AG04450 (cell line): ENCODE measurements at regions not wholly inside any gene's neighbourhood (a gene's known extent, or its start where the extent isn't known, plus 50 kb on each side); places are given as distances from the start of the nearest gene placed in this dataset.

Experiments used
- CTCF ChIA-PET: fragments of 300-600, 350-600 bp; formaldehyde crosslinking; extraction: SDS; loops from one replicate; lab custom pipeline; 2022; ENCODE audit warnings: antibody characterized with exemption, inconsistent platforms; lab: Charles Lee
- POLR2A ChIA-PET: fragments of 350-600 bp; formaldehyde crosslinking; extraction: SDS; loops from one replicate; lab custom pipeline; 2021; ENCODE audit warnings: antibody characterized with exemption, inconsistent platforms; lab: Yijun Ruan, JAX
- DNase-seq: peaks from one replicate; pipeline ENCODE4 v3.0.0-alpha.2; 2011; ENCODE audit warnings: low read depth, low spot score
- H3K27ac ChIP-seq: one replicate; pipeline ENCODE4 v1.5.1; 2012; ENCODE audit warnings: low read depth, low read length, control low read depth
- H3K27me3 ChIP-seq: one replicate; pipeline ENCODE4 v1.6.0; 2012; ENCODE audit warnings: low read length; ENCODE audit not compliant: control insufficient read depth, insufficient read depth
- H3K4me3 ChIP-seq: 2 replicates; pipeline ENCODE4 v1.5.1; 2011; ENCODE audit warnings: mild to moderate bottlenecking, low read depth, low read length, control low read depth
- H3K9me3 ChIP-seq: 2 replicates; pipeline ENCODE4 v1.5.1; 2012; ENCODE audit warnings: low read length; ENCODE audit not compliant: control insufficient read depth, insufficient read depth
- TF ChIP-seq, protein P1 (sequence below): IDR thresholded peaks from 2 replicates; pipeline ENCODE4 v1.5.1; 2011; ENCODE audit warnings: low read depth, low read length, control low read depth, inconsistent platforms

DNA sequence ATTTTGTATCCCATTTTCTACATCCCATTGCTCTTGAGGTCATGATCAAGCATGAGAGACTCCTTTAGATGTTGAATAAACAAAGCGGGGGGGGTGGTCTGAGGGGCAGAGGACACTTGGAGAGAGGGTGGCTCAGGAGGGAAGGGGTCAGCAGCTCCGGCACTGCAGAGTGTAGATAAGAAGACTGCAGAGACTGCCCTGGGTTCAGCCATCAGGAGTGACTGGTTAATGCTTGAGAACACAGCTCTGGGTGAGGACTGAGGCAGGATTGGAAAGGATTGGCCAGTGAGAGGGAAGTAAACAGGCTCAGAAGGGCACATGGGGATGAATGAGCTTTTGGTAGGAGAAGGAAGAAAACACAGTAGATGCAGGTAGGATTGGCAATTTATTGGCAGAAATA is 205.3 kb upstream of the CNR1 start:
- DNase-seq: no peak
- no peaks in the 10 kb centered on the region for H3K27me3 ChIP-seq
- ChIA-PET POLR2A (no interaction called here), CTCF (no interaction called here)
- H3K4me3 ChIP-seq: no peak overlapping the region
- no peaks in the 10 kb centered on the region for H3K9me3 ChIP-seq
- H3K27ac ChIP-seq: no peak overlapping the region
- TF ChIP-seq, protein P1, sequence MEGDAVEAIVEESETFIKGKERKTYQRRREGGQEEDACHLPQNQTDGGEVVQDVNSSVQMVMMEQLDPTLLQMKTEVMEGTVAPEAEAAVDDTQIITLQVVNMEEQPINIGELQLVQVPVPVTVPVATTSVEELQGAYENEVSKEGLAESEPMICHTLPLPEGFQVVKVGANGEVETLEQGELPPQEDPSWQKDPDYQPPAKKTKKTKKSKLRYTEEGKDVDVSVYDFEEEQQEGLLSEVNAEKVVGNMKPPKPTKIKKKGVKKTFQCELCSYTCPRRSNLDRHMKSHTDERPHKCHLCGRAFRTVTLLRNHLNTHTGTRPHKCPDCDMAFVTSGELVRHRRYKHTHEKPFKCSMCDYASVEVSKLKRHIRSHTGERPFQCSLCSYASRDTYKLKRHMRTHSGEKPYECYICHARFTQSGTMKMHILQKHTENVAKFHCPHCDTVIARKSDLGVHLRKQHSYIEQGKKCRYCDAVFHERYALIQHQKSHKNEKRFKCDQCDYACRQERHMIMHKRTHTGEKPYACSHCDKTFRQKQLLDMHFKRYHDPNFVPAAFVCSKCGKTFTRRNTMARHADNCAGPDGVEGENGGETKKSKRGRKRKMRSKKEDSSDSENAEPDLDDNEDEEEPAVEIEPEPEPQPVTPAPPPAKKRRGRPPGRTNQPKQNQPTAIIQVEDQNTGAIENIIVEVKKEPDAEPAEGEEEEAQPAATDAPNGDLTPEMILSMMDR: no peak

DNA sequence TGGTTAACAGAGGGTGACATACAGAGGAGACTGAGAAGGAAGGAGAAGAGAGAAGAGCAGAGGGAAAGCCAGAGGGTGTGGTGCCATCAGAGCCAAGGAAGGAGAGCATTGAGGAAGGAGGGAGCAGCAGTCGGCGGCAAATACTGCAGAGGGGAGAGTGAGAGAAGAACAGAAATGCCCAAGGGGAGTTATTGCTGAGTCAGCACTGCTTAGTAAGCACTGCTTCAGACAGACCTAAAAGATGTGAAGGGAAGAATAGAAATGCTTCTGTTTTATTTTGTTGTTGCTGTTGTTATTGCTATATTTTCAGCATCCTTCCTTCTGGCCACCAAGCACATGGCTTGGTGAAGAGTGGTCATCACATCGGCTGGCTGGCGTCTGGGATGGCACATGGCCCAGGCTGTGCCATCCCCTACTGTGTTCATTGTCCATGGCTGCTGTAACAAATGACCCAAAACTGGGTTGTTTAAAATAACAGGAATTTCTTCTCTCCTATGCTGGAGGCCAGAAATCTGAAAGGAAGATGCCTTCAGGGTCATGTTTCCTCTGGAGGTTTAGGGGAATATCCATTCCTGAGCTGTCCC is 204.1 kb upstream of the CNR1 start:
- Histone ChIP-seq H3K27ac (no peak overlapping the region), H3K27me3 (no peaks in the 10 kb centered on the region), H3K4me3 (no peak overlapping the region), H3K9me3 (no peaks in the 10 kb centered on the region)
- ChIA-PET CTCF (no interaction called here), POLR2A (no interaction called here)
- DNase-seq: no peak
- TF ChIP-seq, protein P1: no peak

DNA sequence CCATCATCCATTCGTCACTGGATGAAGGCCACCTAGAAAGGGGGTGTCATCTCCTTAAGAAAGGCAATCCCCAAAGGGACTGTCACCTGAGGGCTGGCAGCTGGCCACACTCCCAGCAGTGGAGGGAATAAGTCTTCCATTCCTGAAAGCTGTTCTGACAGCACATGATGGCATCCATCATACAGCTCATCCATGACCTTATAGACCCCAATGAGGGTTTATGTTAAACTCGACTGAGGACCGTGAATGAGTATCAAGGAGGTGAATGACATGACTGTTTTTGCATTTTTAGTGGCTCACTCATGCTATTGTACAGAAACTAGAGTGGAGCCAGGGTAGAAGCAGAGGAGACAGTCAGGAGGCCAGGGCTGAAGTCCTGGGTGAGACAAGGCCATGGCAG is 203.1 kb upstream of the CNR1 start:
- ChIA-PET CTCF (no interaction called here), POLR2A (no interaction called here)
- DNase-seq: no peak
- TF ChIP-seq, protein P1: no peak
- Histone ChIP-seq H3K4me3 (no peak overlapping the region), H3K27ac (no peak overlapping the region), H3K9me3 (no peaks in the 10 kb centered on the region), H3K27me3 (no peaks in the 10 kb centered on the region)

DNA sequence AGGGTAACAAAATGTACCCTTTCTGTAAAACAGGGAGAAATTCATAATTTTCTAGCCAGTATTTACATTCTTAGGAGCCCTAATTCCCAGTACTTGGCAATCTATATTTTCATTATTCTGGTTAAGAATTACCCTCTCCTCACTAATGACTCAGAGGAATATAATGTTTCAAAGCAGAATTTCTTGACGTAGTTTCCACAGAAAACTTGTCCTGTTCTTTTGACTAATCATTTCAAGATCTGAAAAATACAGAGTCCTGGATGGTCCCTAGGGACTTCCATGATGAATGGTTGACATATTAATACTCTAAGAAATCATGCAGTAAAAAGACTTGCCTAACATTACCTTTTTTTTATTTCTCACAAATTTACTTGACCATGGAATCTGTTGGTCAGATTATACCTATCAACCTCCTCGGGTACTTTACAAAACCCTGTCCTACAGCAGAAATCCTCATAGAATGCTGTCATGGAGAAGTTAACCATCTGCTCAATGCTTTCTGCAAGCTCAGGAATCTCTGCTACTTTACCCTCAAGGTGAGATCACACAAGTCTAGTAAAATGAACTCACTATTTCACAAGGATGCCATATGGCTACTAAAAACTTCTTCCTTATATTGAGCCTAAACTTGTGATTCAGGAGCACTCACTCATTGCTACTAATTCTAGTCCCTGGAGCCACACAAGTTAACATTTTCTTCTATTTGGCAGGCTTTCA is 202.1 kb upstream of the CNR1 start:
- CTCF ChIA-PET: no interaction called here
- no peak for DNase-seq
- H3K9me3 ChIP-seq: no peaks in the 10 kb centered on the region
- POLR2A ChIA-PET: no interaction called here
- no peak overlapping the region for H3K27ac ChIP-seq
- H3K27me3 ChIP-seq: no peaks in the 10 kb centered on the region
- H3K4me3 ChIP-seq: no peak overlapping the region
- TF ChIP-seq, protein P1: no peak

DNA sequence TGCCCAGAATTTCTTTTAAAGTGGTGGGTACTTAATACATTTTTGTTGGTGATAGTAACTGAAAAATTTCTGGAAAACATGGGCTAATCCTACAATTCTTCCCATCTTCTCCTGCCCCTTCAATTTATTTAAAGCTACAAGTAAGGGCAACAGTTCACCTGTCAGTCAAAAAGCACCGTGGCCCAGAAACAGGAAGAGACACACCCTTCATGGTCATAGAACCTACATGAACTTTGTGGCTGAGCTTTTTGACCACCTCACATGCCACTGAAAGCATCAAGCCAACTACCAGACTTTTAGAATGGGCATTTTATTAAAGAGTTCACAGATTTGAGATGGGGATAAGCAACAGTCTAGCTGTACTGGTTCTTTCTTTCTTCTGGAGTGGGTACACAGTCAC is 201.1 kb upstream of the CNR1 start:
- Histone ChIP-seq H3K4me3 (no peak overlapping the region), H3K9me3 (no peaks in the 10 kb centered on the region), H3K27me3 (no peaks in the 10 kb centered on the region), H3K27ac (no peak overlapping the region)
- ChIA-PET POLR2A (no interaction called here), CTCF (interaction anchor here (0.7 kb wide), 1 partner anchor 481 kb away, joined by 4 read pairs; no protein-coding TSS in a partner anchor)
- no peak for DNase-seq
- TF ChIP-seq, protein P1: no peak
